AG09319 (cell line): ENCODE measurements at regions not wholly inside any gene's neighbourhood (a gene's known extent, or its start where the extent isn't known, plus 50 kb on each side); places are given as distances from the start of the nearest gene placed in this dataset.

Experiments used
- DNase-seq: peaks from one replicate; pipeline ENCODE4 v3.0.0-alpha.2; 2010; ENCODE audit warnings: low read depth; ENCODE audit errors: extremely low read depth
- CTCF ChIP-seq: IDR thresholded peaks from 2 replicates; pipeline ENCODE4 v1.5.1; 2011; ENCODE audit warnings: low read depth, mild to moderate bottlenecking, inconsistent platforms, low read length, moderate library complexity

DNA sequence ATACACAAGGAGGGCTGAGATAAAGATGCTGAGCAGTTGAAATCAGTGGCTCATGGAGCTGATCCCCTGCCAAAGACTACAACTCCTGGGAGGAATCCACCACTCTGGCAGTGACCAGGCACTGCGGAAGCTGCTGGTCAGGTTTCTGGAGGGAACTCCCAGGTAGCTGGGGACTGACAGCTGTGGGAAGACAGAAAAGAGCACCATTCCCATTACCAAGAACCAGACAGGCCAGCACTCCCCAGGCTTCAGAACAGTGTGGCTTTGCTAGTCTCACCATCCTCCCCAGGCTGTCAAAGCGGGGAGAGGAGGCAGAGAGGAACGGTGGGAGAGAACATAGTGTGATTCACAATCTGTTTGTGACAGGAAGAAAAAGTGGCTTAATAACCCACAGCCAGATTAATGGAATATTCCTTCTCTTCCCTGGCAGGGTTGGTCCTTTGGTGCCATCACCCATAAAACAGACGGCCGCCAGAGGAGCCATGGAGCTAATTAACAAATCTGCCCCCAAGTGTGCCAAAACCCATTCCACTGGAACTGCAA lies 92.1 kb downstream of the MAB21L3 start:
- DNase-seq = no peak

DNA sequence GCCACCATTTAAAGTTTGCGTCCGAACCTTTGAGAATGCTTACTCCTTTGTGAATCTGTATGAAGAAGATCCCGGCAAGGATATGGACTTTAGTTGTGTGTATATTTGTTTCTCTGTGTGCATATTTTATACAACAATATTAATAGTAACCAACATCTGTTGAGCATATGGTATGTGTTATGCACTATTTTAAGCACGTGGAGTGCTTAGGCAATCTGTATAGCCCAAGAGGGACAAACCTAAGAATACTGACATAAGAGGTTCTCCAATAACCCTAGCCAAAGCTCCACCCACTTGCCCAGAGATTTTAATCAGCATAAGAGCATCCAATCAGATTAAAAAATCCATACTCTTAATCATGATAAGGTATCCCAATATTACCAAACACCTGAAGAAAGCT lies 92.7 kb downstream of the MAB21L3 start:
- no peak for TF ChIP-seq CTCF
- DNase-seq = no peak

More for the DNA sequence above, 92.1 kb downstream of the MAB21L3 start:
- TF ChIP-seq CTCF = no peak; the same call in 1 of the 2 replicates

DNA sequence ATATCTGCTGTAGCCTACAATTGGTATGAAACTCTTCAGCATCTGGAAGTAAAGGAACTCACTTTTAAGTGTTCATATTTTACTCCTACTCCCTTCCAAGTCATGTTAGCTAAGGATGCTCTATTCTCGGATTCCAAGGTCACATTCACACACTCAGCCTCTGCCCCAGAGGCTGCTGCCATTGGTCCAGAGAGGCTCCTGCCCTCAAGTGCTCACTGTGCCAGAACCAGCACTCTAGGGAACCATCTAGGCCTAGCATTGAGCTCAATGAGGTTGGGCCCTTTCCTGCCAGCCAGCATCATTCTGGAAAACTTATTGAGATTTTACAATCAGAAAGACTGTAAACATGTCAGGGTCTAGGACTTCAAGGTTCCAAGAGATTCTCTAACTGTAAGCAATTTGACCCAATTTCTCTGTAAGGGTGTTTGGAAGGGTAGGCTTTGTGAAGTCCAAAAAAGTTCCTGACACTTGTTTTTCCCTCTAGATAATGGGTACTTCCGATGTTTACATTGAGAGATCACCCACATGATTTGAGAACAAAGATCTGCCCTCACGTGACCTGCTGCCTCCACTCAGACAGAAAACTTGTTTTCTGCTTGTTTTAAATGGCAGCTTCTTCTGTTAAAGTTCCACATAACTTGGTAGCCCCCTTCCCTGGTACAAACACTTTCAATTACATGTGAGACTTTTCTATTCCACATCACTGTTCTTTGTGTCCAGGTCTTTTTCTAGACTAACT lies 94.9 kb downstream of the MAB21L3 start:
- no peak for TF ChIP-seq CTCF
- no peak for DNase-seq

GRCh38 chr1:116207126-116207735 lies 96.0 kb downstream of the MAB21L3 start:
- no peak for DNase-seq

GRCh38 chr1:116208136-116208535 lies 96.9 kb downstream of the MAB21L3 start:
- no peak for TF ChIP-seq CTCF
- no peak for DNase-seq

More at GRCh38 chr1:116207126-116207735, 96.0 kb downstream of the MAB21L3 start:
- TF ChIP-seq CTCF = no peak

DNA sequence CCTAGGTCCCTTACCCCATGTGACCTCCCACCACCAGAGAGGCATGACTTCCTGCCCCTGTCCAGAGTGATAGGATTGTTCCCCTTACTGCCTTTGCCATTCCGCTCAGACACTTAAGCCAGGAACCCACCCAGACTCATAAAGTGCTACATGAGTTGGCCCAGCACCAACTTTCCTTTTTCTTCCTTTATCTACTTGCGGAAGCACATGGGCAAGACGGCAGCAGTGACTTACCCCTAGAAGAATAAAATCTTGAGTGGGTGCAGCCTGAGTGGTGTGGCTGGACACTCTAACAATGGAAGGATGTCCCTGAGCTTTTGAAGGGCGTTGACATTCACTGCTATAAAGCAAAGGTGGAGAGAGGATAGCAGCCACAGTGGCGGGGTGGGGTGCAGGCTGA lies 100.1 kb downstream of the MAB21L3 start:
- TF ChIP-seq CTCF = no peak
- no peak for DNase-seq

GRCh38 chr1:116218922-116219321 lies 107.7 kb downstream of the MAB21L3 start:
- DNase-seq = no peak

More at GRCh38 chr1:116218922-116219321, 107.7 kb downstream of the MAB21L3 start:
- TF ChIP-seq CTCF = no peak
